ENCODE measurements at regions not wholly inside any gene's neighbourhood (a gene's known extent, or its start where the extent isn't known, plus 50 kb on each side); places are given as distances from the start of the nearest gene placed in this dataset.
"Not testable (repeated sequence)": the region's sequence is repeated elsewhere in the genome, so short reads cannot be mapped to it uniquely, and the experiment has no call there.

GRCh38 chr4:111143510-111143909 lies 520.6 kb upstream of the PITX2 start:
- DNase-seq (ENCODE audit: low spot score) = no peak

- no peak for DNase-seq (ENCODE audit: low spot score)
Observed at GRCh38 chr4:111154934-111155333, 532.1 kb upstream of the PITX2 start.

GRCh38 chr4:111164556-111164955 lies 541.7 kb upstream of the PITX2 start:
- DNase-seq (ENCODE audit: low spot score) = not testable (repeated sequence)

- DNase-seq (ENCODE audit: low spot score) = no peak
Observed at GRCh38 chr4:111174331-111174730, 551.5 kb upstream of the PITX2 start.

GRCh38 chr4:111178231-111178630 lies 555.4 kb upstream of the PITX2 start:
- DNase-seq (ENCODE audit: low spot score) = no peak

- DNase-seq (ENCODE audit: low spot score) = no peak
Observed at GRCh38 chr4:111187108-111187507, 564.2 kb upstream of the PITX2 start.

GRCh38 chr4:111198446-111198845 lies 575.6 kb upstream of the PITX2 start:
- DNase-seq (ENCODE audit: low spot score) = no peak

GRCh38 chr4:111204797-111205196 lies 581.9 kb upstream of the PITX2 start:
- no peak for DNase-seq (ENCODE audit: low spot score)

GRCh38 chr4:111208970-111209369 lies 586.1 kb upstream of the PITX2 start:
- no peak for DNase-seq (ENCODE audit: low spot score)

- no peak for DNase-seq (ENCODE audit: low spot score)
Observed at GRCh38 chr4:111209706-111210105, 586.8 kb upstream of the PITX2 start.

GRCh38 chr4:111210595-111210994 lies 587.7 kb upstream of the PITX2 start:
- DNase-seq (ENCODE audit: low spot score) = no peak

GRCh38 chr4:111213531-111213930 lies 590.7 kb upstream of the PITX2 start:
- peak; percentile 18 for DNase-seq (ENCODE audit: low spot score)

GRCh38 chr4:111214371-111214770 lies 591.5 kb upstream of the PITX2 start:
- no peak for DNase-seq (ENCODE audit: low spot score)

GRCh38 chr4:111215755-111216154 lies 592.9 kb upstream of the PITX2 start:
- no peak for DNase-seq (ENCODE audit: low spot score)

- DNase-seq (ENCODE audit: low spot score) = no peak
Observed at GRCh38 chr4:111216791-111217190, 593.9 kb upstream of the PITX2 start.

GRCh38 chr4:111221371-111221770 lies 598.5 kb upstream of the PITX2 start:
- no peak for DNase-seq (ENCODE audit: low spot score)

GRCh38 chr4:111228396-111228795 lies 605.5 kb upstream of the PITX2 start:
- DNase-seq (ENCODE audit: low spot score) = peak; percentile 8

GRCh38 chr4:111228874-111229273 lies 606.0 kb upstream of the PITX2 start:
- peak; percentile 28 for DNase-seq (ENCODE audit: low spot score)

- DNase-seq (ENCODE audit: low spot score) = peak; percentile 3
Observed at GRCh38 chr4:111230265-111230664, 607.4 kb upstream of the PITX2 start.

GRCh38 chr4:111231281-111231680 lies 608.4 kb upstream of the PITX2 start:
- no peak for DNase-seq (ENCODE audit: low spot score)

- DNase-seq (ENCODE audit: low spot score) = no peak
Observed at GRCh38 chr4:111234939-111235338, 612.1 kb upstream of the PITX2 start.

GRCh38 chr4:111263836-111264235 lies 641.0 kb upstream of the PITX2 start:
- no peak for DNase-seq (ENCODE audit: low spot score)

GRCh38 chr4:111266937-111267336 lies 644.1 kb upstream of the PITX2 start:
- DNase-seq (ENCODE audit: low spot score) = no peak

- DNase-seq (ENCODE audit: low spot score) = no peak
Observed at GRCh38 chr4:111267786-111268185, 644.9 kb upstream of the PITX2 start.

Measured in GM03348 (cell line).